NCI-H1417 treated with DMSO at 0.1 percent for 48 hours (cell line): ENCODE measurements at regions not wholly inside any gene's neighbourhood (a gene's known extent, or its start where the extent isn't known, plus 50 kb on each side); places are given as distances from the start of the nearest gene placed in this dataset.
"Not testable (repeated sequence)": the region's sequence is repeated elsewhere in the genome, so short reads cannot be mapped to it uniquely, and the experiment has no call there.

Source experiments
- DNase-seq: peaks from one replicate; lab custom pipeline; 2025; lab: John Stamatoyannopoulos, UW

DNA sequence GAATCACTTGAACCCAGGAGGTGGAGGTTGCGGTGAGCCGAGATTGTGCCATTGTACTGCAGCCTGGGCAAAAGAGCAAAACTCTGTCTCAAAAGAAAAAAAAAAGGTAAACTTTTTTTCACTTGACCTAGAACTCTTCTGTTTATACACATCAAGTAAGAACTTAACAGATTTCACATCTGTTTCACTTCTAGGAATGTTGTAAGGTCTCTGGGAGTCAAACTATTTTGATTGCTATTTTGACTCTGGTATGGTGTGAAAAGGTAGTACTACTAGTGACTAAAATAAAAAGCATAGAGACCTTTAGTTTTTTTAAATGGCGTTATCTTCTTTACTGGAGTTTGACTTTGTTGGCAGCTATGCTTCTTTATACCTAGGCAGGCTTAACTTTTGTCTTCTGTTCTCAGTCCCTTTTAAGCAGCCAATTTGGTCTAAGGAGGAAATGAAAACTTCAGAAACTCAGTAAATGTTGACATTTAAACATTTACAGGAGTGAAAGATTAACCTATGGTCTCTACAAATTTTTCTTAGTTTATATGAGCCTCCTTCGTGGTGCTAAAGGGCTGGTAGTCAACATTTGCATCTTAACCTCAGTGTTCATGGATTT is 84.7 kb downstream of the METTL2B start:
- DNase-seq = not testable (repeated sequence)

DNA sequence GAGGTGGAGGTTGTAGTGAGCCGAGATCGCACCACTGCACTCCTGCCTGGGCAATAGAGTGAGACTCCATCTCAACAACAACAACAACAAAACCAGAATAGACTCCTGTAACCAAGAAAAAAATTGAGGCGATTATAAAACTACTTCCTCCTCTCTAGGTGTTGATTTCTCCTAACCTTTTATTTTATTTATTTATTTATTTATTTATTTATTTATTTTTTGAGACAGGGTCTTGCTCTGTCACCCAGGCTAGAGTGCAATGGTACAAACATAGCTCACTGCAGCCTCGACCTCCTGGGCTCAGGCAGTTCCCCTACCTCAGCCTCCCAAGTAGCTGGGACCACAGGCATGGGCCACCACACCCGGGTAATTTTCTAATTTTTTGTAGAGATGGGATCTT is 86.2 kb downstream of the METTL2B start:
- DNase-seq = not testable (repeated sequence)

DNA sequence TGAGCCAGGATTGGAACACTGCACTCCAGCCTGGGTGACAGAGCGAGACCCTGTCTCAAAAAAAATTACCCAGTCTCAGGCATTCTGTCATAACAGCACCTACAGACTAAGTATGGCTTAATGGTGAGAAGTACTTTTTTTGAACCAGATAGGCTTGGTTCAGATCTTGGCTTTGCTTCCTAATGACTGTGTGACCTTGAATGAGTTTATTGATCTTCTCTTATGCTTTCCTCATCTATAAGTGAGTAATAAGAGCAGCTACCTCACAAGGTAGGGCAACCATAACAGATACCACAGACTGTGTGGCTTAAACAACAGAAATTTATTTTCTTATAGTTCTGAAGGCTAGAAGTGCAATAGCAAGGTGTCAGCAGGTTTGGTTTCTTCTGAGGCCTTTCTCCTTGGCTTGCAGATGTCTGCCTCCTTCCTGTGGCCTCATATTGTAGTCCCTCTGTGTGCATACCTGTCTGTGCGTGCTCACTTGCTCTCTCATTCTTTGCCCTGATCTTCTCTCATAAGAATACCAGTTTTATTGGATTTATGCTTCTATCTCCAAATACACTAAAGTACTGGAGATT is 87.7 kb downstream of the METTL2B start:
- DNase-seq = not testable (repeated sequence)

DNA sequence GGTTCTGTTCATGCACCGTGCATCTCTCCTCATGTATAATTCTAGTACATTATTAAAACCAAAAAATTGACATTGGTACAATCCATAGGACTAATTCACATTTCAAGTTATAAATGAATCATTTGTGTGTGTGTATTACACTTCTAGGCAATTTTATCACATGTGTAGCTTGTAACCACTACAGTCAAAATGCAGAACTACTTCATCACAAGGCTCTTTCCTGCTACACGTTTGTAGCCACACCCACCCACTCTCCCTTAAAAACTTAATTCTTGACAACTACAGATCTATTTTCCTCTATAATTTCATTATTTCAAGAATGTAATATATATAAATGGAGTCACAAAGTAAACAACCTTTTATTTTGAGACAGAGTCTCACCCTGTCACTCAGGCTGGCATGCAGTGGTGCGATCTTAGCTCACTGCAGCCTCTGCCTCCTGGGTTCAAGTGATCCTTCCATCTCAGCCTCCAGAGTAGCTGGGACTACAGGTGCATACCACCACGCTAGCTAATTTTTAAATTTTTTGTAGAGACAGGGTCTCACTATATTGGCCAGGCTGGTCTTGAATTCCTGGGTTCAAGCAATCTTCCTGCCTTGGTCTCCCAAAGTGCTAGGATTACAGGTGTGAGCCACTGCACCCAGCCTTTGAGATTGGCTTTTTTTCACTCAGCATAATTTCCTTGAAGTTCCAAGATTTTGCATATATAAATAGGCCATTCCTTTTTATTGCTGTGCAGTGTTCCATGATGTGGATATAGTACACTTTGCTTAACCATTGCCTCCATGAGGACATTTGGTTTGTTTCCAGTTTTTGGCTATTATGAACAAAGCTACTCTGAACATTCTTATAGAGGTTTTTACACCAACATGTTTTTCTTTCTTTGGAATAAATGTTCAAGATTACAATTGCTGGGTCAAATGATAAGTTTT is 88.7 kb downstream of the METTL2B start:
- not testable (repeated sequence) for DNase-seq

DNA sequence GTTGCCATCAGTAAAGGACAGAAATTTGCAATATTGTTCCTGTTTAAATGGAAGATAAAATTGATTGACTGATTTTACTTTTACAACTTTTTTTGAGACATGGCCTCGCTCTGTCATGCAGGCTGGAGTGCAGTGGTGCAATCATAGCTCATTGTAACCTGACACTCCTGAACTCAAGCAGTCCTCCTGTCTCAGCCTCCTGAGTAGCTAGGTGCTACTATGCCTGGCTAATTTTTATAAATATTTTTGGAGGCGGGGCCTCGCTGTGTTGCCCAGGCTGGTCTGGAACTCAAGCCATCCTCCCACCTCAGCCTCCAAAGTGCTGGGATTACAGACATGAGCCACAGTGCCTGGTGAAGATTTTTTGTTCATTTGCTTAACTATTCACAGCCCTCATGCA is 96.8 kb upstream of the GARIN1A start:
- DNase-seq = not testable (repeated sequence)

DNA sequence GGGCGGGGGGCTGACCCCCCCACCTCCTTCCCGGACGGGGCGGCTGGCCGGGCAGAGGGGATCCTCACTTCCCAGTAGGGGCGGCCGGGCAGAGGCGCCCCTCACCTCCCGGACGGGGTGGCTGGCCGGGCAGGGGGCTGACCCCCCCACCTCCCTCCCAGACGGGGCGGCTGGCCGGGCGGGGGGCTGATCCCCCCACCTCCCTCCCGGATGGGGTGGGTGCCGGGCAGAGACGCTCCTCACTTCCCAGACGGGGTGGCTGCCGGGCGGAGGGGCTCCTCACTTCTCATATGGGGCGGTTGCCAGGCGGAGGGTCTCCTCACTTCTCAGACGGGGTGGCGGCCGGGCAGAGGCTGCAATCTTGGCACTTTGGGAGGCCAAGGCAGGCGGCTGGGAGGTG is 95.1 kb upstream of the GARIN1A start:
- not testable (repeated sequence) for DNase-seq

DNA sequence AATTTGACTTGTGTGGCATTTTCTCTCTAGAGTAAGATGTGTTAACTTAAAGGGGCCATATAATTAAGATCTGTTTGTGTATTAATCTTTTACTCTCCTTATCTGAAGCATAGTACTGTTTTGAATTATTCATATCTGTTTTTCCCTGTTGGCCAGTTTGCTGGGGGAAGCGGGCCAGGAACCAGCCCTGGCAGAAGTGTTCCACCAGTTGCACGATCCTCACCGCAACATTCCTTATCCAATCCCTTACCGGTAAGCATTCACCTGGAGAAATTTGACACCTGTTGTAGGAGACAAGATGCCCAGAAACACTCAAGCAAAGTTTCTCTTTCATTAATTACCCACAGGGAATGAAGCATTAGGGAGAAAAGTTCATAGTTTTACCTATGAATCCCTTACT is 92.2 kb upstream of the GARIN1A start:
- DNase-seq = not testable (repeated sequence)

DNA sequence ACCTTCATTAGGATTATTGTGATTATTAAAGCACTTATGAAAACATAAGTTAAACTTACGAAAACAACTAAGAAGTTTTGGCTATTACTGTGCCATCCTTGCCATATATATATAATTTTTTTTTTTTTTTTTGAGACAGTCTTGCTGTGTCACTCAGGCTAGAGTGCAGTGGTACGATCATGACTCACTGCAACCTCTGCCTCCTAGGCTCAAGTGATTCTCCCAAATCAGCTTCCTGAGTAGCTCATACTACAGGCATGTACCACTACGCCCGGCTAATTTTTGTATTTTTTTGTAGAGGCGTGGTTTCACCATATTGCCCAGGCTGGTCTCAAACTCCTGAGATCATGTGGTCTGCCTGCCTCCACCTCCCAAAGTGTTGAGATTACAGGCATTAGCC is 91.0 kb upstream of the GARIN1A start:
- DNase-seq = not testable (repeated sequence)

DNA sequence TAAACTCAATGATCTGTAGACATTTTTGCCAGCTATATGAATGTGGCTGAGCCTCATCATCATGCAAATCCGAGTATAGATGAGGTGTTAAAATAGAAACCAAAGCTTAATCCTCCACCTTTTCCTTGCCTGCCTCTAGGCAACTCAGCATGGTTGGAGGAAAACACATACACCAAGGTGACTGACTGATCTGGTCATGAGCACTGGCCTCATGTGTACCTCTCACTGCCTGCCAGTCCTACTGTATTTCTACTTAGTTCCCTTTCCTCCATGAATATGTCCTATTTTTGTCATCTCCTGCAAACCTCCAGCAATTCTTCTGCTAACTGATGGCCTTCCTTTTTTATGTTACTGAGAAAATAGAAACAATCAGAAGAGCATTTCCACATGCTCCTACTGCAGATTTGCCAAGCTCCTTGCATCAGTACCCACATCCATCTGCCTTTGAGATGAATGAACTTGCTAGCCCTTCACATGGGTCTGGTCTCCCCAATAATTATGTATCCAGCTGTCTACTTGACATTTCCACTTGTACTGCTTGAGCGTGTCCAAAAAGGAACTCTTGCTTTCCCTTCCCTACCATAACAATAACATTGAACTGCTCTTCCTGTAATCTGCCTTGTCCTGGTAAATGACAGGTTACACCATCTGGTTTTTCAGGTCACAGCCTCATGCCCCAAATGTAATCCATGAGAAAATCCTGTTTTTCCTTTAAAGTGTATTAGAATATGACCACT is 90.1 kb upstream of the GARIN1A start:
- not testable (repeated sequence) for DNase-seq

DNA sequence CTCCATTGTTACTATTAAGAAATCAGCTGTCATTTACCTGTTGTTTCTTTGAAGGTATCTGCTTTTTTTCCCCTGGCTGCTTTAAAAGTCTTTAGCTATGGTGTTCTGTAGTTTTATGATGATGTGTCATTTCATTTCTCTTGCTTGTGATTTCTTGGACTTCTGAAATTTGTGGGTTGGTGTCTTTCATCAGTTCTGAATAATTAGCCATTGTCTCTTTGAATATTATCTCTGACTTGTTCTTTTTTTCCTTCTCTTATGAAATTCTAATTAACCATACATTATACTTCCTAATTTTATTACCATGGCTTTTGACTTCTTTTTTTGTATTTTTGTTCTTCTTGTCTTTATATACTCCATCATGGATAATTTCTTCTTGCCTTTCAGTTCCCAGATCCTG is 85.4 kb upstream of the GARIN1A start:
- DNase-seq = not testable (repeated sequence)

DNA sequence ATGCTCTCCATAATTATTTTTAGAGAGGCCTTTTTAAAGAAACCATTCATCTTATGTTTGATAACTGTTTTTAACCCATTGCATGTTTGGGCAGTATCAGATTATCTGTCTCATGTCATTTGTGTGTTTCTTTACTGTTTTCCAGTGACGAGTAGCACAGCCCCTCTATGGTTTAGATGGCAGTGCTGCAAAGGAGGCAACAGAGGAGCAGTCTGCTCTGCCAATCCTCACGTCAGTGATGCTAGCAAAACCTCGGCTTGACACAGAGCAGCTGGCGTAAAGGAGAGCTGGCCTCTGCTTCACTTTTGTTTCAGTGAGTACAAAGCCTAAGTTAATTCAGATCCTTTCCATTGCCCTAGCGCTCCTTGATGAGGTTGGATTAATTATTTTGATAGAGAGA is 80.4 kb upstream of the GARIN1A start:
- DNase-seq = no peak

DNA sequence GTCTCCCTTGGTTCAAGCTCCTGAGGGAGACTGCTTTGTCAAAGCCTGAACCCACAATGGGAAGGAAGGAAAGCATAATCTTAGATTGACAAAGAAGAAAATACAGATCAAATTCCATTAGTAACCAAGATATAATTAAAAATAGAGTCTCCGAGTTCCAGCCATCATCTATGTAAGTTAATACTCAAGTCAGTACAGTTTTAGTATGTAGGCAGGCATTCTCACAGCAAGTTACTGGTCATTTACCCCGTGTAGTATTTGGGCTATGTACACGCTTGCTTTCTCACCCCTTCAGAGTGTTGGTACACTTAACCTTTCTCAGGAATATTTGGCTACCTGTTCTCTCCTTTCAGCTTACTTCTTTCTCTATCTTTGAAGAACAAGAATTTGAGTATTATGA is 79.9 kb upstream of the GARIN1A start:
- DNase-seq = not testable (repeated sequence)

DNA sequence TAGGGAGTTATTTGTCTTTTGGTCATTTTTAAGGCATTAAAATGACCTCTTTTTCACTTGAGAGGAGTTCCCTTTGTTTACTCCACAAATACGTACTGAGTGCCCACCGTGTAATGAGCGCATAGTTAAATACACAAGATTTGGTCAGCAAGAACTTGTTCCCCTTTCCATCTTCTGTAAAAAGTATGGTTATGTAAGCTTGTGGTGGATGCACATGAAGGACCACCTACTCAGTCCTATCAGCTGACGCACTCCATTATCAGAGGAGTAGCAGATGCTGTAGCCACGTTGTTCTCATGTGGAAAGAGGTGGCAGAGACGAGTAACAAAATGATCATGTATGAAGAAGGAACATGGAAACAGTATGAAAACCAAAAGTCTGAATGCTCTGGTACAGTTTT is 78.0 kb upstream of the GARIN1A start:
- DNase-seq = not testable (repeated sequence)

DNA sequence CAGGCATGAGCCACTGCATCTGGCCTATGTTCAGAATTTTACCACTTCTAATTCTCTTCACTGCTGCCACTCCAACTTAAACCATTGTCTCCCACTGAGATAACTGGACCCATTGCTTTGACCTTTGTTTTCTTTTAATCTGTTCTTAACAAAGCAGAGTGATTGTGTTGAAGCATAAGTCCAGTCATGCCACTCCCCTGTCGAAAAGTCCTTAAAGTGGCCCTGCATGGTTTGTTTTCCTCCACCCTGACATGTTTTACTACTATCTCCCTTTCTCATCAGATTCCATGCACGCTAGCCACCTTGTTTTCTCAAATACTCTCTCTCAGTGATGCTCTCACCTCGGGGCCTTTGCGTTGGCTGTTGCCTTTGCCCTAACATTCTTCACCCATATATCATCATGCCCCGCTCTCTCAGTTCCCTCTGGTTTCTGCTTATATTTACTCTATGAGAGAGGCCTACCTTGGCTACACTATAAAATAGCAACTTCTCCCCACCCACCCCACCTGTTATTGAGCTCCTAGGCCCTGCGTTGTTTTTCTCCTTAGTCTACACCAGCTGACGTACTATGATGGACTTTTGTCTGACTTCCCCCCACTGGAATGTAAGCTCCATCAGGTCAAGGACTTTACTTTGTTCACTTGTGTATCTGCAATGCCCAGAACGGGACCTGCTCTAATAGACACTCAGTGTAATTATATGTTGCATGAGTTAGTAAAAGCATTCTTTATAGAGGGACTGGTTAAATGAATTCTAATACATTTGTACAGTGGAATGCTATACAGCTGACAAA is 75.6 kb upstream of the GARIN1A start:
- DNase-seq = not testable (repeated sequence)

DNA sequence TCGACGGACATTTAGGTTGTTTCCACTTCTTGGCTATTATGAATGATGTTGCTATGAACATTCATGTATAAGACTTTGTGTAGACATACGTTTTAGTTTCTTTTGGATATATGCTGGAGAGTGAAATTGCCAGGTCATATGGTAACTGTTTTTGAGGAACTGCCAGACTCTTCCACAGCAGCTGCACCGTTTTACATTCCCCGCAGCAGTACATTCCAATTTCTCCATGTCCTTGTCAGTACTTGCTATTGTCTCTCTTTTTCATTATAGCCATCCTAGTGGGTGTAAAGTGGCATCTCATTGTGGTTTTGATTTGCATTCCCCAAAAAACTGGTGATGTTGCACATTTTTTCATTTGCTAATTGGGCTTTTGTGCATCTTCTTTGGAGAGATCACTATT is 73.1 kb upstream of the GARIN1A start:
- not testable (repeated sequence) for DNase-seq

DNA sequence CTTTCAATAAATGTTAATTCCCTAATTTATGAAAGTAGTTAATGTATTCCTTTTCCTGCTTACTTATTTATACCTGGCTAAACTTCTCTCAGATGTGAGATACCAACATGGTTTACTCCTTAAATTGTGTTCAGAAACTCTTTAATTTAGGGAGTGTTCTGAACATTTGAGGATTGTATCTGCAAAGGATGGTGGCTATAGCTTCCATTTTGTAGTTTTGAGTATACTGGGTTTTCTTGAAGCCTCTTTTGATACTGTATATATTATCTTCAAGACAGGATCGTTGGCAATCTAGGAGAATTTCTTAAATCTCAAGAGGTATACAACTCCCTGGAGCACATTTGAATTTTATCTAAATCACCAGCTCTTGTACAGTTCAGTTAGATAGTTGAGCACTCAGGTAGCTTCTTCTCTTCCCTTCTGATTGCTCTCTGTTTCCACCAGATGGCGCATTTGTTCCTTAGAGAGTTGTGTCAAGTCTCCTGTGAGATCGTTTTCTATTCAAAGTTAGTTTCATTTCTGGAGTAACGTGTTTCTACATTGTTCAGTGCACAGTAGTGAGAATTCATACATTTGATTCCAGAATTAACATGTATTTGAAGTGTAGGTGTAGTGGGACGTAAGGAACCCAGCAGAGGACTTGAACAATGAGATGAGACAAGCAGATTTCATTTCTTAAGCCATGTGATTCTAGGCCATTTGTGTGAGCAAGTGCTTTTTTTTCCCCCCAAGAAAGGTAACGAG is 63.2 kb upstream of the GARIN1A start:
- DNase-seq = peak; percentile 39

DNA sequence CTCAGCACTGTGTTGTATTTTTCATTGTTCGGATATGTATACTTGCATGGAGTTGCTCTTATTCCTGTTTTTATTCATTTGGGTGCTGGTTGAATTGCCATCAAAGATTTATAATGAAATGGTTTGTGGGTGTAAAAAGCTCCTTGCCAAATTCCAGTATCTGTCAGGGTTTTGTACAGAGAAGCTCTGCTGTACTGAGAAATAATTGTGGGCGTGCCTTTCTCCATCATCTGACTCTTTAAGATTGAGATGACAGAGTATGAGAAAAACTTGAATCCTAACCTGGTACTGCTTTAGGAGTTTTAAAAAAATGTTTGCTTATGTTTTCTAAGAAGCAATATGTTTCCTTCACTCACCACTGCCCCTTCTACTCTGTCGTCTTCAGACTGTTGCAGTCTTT is 58.7 kb upstream of the GARIN1A start:
- DNase-seq = not testable (repeated sequence)

DNA sequence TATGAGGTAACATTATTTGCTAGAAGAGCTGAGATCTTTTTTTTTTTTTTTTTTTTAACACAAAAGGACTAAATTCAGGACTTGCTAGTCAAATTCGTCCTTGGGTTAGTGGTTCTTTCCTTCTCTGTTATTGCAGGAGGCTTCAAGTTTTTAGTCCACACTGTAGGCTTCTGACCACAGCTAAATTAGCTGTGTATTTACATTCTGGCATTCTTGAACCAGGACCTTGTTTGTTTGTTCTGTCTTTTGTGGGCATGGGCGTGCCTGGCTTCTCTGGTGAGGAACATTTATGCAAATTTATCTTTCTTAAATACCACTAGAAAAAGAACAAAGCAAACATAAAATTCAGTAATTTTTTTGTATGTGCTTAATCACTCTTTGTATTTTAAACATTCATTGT is 57.3 kb upstream of the GARIN1A start:
- DNase-seq = not testable (repeated sequence)

DNA sequence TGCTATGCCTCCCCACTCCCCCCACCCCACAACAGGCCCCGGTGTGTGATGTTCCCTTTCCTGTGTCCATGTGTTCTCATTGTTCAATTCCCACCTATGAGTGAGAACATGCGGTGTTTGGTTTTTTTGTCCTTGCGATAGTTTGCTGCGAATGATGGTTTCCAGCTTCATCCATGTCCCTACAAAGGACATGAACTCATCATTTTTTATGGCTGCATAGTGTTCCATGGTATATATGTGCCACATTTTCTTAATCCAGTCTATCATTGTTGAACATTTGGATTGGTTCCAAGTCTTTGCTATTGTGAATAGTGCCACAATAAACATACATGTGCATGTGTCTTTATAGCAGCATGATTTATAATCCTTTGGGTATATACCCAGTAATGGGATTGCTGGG is 55.3 kb upstream of the GARIN1A start:
- not testable (repeated sequence) for DNase-seq
